SU-DHL-6 (cell line): ENCODE measurements at regions not wholly inside any gene's neighbourhood (a gene's known extent, or its start where the extent isn't known, plus 50 kb on each side); places are given as distances from the start of the nearest gene placed in this dataset.

Experiments used
- H2AFZ ChIP-seq: fragments of 200-600 bp; sonication (generic); 2 replicates; pipeline ENCODE4 v1.6.1; 2014; ENCODE audit warnings: low read depth, mild to moderate bottlenecking, moderate library complexity, mixed read lengths, antibody characterized with exemption, low read length; ENCODE audit not compliant: severe bottlenecking
- H3F3A ChIP-seq: fragments of 200-600 bp; shearing (Covaris generic); 2 replicates; pipeline ENCODE4 v1.6.0; 2016; ENCODE audit warnings: antibody characterized with exemption, mild to moderate bottlenecking; ENCODE audit not compliant: insufficient read depth
- H3K27ac ChIP-seq: fragments of 200-600 bp; sonication (generic); 2 replicates; pipeline ENCODE4 v1.5.1; 2016; ENCODE audit warnings: low read depth, mild to moderate bottlenecking, low read length, moderate library complexity, mixed read lengths
- H3K27me3 ChIP-seq: fragments of 200-600 bp; sonication (generic), shearing (Covaris generic); 2 replicates; pipeline ENCODE4 v1.6.0; 2014; ENCODE audit warnings: mild to moderate bottlenecking, low read length
- H3K36me3 ChIP-seq: fragments of 200-600 bp; sonication (generic); 2 replicates; pipeline ENCODE4 v1.6.1; 2014; ENCODE audit warnings: mild to moderate bottlenecking, low read length, mixed read lengths
- H3K4me2 ChIP-seq: fragments of 300-600, 200-600 bp; shearing (Covaris generic), sonication (generic); 2 replicates; pipeline ENCODE4 v1.6.0; 2014; ENCODE audit warnings: low read length, low read depth, mild to moderate bottlenecking; ENCODE audit not compliant: poor library complexity, severe bottlenecking
- H3K4me3 ChIP-seq: fragments of 200-600 bp; sonication (generic); 2 replicates; pipeline ENCODE4 v1.5.1; 2014; ENCODE audit warnings: antibody characterized with exemption, low read length, mild to moderate bottlenecking, mixed read lengths; ENCODE audit not compliant: insufficient read depth, poor library complexity, severe bottlenecking
- H3K79me2 ChIP-seq: fragments of 200-600 bp; sonication (generic); 2 replicates; pipeline ENCODE4 v1.6.1; 2014; ENCODE audit warnings: mild to moderate bottlenecking, low read length, moderate library complexity; ENCODE audit not compliant: insufficient read depth
- H3K9ac ChIP-seq: fragments of 200-600 bp; sonication (generic); 2 replicates; pipeline ENCODE4 v1.7.0; 2014; ENCODE audit warnings: mild to moderate bottlenecking, low read length
- H3K9me2 ChIP-seq: fragments of 200-600 bp; sonication (generic); replicated peaks from 2 replicates; pipeline ENCODE4 v1.6.1; 2014; ENCODE audit warnings: low read length; ENCODE audit not compliant: insufficient read depth
- H3K9me3 ChIP-seq: fragments of 200-600 bp; sonication (generic); 2 replicates; pipeline ENCODE4 v1.6.1; 2014; ENCODE audit warnings: low read length, mixed read lengths; ENCODE audit not compliant: insufficient read depth
- H4K20me1 ChIP-seq: fragments of 200-600 bp; sonication (generic); 2 replicates; pipeline ENCODE4 v1.6.1; 2014; ENCODE audit warnings: low read depth, mild to moderate bottlenecking, antibody characterized with exemption, low read length, moderate library complexity, mixed read lengths
- EZH2phosphoT487 ChIP-seq: fragments of 200-600 bp; sonication (generic), shearing (Covaris generic); conservative IDR thresholded peaks from 2 replicates; pipeline ENCODE4 v1.6.1; 2018; ENCODE audit warnings: mild to moderate bottlenecking, antibody characterized with exemption, low read length, moderate library complexity, mixed read lengths
- TF ChIP-seq, protein P1 (sequence below): fragments of 200-600 bp; sonication (generic); IDR thresholded peaks from one replicate; pipeline ENCODE4 v1.5.1; 2017; ENCODE audit warnings: antibody characterized with exemption, mild to moderate bottlenecking, low read length, moderate library complexity; ENCODE audit not compliant: insufficient read depth, poor library complexity, severe bottlenecking

GRCh38 chr4:124265701-124266100 lies 446.8 kb downstream of the ANKRD50 start:
- Histone ChIP-seq H3K4me2 (no peak overlapping the region), H3K9me3 (no peaks in the 10 kb centered on the region), H3K79me2 (no peaks in the 10 kb centered on the region), H3F3A (no peaks in the 10 kb centered on the region), H3K27ac (no peak overlapping the region), H3K9me2 (no peaks in the 10 kb centered on the region), H3K27me3 (no peaks in the 10 kb centered on the region), H3K9ac (no peak overlapping the region), H4K20me1 (no peaks in the 10 kb centered on the region), H3K4me3 (no peak overlapping the region), H2AFZ (no peak overlapping the region), H3K36me3 (no peaks in the 10 kb centered on the region)
- TF ChIP-seq, protein P1, sequence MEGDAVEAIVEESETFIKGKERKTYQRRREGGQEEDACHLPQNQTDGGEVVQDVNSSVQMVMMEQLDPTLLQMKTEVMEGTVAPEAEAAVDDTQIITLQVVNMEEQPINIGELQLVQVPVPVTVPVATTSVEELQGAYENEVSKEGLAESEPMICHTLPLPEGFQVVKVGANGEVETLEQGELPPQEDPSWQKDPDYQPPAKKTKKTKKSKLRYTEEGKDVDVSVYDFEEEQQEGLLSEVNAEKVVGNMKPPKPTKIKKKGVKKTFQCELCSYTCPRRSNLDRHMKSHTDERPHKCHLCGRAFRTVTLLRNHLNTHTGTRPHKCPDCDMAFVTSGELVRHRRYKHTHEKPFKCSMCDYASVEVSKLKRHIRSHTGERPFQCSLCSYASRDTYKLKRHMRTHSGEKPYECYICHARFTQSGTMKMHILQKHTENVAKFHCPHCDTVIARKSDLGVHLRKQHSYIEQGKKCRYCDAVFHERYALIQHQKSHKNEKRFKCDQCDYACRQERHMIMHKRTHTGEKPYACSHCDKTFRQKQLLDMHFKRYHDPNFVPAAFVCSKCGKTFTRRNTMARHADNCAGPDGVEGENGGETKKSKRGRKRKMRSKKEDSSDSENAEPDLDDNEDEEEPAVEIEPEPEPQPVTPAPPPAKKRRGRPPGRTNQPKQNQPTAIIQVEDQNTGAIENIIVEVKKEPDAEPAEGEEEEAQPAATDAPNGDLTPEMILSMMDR, result no peak
- TF ChIP-seq EZH2phosphoT487, result no peak

- no peak overlapping the region for H3K4me3 ChIP-seq
- H3K27ac ChIP-seq, result no peak overlapping the region
- no peaks in the 10 kb centered on the region for H4K20me1 ChIP-seq
- H3F3A ChIP-seq, result no peaks in the 10 kb centered on the region
- no peaks in the 10 kb centered on the region for H3K36me3 ChIP-seq
- H3K9me2 ChIP-seq, result no peaks in the 10 kb centered on the region
- no peak overlapping the region for H3K9ac ChIP-seq
- TF ChIP-seq EZH2phosphoT487, result no peak
- TF ChIP-seq, protein P1, result no peak
- no peak overlapping the region for H2AFZ ChIP-seq
- H3K4me2 ChIP-seq, result no peak overlapping the region
- H3K9me3 ChIP-seq, result no peaks in the 10 kb centered on the region
- no peaks in the 10 kb centered on the region for H3K79me2 ChIP-seq
- H3K27me3 ChIP-seq, result no peaks in the 10 kb centered on the region
Measured at GRCh38 chr4:124266721-124267120, 445.8 kb downstream of the ANKRD50 start.

- no peak overlapping the region for H3K4me3 ChIP-seq
- no peaks in the 10 kb centered on the region for H4K20me1 ChIP-seq
- no peaks in the 10 kb centered on the region for H3K27me3 ChIP-seq
- no peak overlapping the region for H3K4me2 ChIP-seq
- H3K79me2 ChIP-seq, result no peaks in the 10 kb centered on the region
- H3K36me3 ChIP-seq, result no peaks in the 10 kb centered on the region
- H2AFZ ChIP-seq, result no peak overlapping the region
- no peaks in the 10 kb centered on the region for H3K9me3 ChIP-seq
- H3K9ac ChIP-seq, result no peak overlapping the region
- H3K27ac ChIP-seq, result no peak overlapping the region
- no peaks in the 10 kb centered on the region for H3K9me2 ChIP-seq
- TF ChIP-seq EZH2phosphoT487, result no peak
- TF ChIP-seq, protein P1, result no peak
- H3F3A ChIP-seq, result no peaks in the 10 kb centered on the region
Measured at GRCh38 chr4:124276461-124276860, 436.1 kb downstream of the ANKRD50 start.
